ENCODE measurements at regions not wholly inside any gene's neighbourhood (a gene's known extent, or its start where the extent isn't known, plus 50 kb on each side); places are given as distances from the start of the nearest gene placed in this dataset.

DNA sequence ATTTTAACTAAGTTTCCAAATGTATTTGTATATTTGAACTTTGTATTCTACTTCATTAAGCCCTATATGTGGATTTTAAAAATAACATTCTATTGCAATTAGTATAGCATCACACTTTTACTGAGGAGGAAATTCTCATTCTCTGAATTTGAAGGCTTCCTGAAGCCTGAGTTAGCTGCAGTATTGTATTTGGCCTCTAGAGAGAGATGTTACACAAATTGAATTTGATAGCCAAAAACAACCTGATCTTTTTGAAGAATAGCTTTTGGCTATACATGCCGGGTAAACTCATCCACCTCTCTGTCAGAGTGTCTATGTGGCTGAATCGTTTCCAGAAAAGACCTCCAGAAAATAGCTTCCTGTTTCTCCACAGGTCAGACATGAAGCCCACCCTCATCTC lies 316.5 kb upstream of the OR4E1 start:
- intact Hi-C loops (cut with DNase I, micrococcal nuclease) = loop anchor here (5.0 to 10.0 kb wide), 3 partner anchors 73 to 565 kb away; no protein-coding TSS in a partner anchor
- CTCF ChIA-PET = interaction anchor here (0.6 to 5.4 kb wide), 22 partner anchors 8 to 900 kb away, joined by 3 to 70 read pairs (median 4); no protein-coding TSS in a partner anchor
- ATAC-seq = peak; percentile 37
- Mint-ChIP-seq H3K36me3 (ENCODE audit: low read depth) (no peaks in the 10 kb centered on the region), H3K27me3 (peaks cover 2% of the 10 kb centered on the region), H3K4me1 (peaks cover 33% of the 10 kb centered on the region), H3K4me3 (peak overlapping the region; percentile 63), H3K27ac (peak overlapping the region; percentile 65), H3K9me3 (ENCODE audit: low read depth) (no peaks in the 10 kb centered on the region)
- POLR2A ChIA-PET = no interaction called here
- no peak for DNase-seq

DNA sequence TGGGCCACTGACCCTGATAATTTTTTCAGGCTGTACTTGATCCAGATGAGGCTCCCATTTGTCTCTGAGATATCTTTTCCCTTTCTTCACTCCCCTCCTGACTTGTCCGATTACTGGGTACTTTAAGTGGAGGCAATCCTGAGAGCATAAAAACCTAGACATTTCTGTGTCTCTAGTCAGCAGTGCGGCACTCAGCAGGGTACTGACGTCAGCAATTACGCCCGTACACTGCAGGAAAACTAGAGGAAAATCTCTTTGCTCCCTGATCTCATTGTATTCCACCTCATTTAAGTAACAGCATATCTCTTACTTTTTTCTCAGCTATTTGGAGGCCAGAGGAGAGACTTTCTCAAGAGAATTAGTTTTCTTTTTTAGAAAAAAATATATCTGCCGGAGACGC lies 315.5 kb upstream of the OR4E1 start:
- Mint-ChIP-seq H3K27me3 (peaks cover 2% of the 10 kb centered on the region), H3K9me3 (ENCODE audit: low read depth) (no peaks in the 10 kb centered on the region), H3K4me1 (peaks cover 29% of the 10 kb centered on the region), H3K27ac (peak overlapping the region; percentile 82), H3K36me3 (ENCODE audit: low read depth) (no peaks in the 10 kb centered on the region), H3K4me3 (peak overlapping the region; percentile 57)
- CTCF ChIA-PET = interaction anchor here (1.2 to 5.4 kb wide), 11 partner anchors 8 to 578 kb away, joined by 4 to 70 read pairs (median 8); no protein-coding TSS in a partner anchor
- DNase-seq = no peak
- ATAC-seq = no peak
- intact Hi-C loops (cut with DNase I, micrococcal nuclease) = loop anchor here in 1 of 2 experiments (10.0 kb wide), 1 partner anchor 666 kb away; no protein-coding TSS in a partner anchor
- POLR2A ChIA-PET = interaction anchor here (1.3 kb wide), 1 partner anchor 11 kb away, joined by 3 read pairs; no protein-coding TSS in a partner anchor

- Mint-ChIP-seq H3K27me3 (peaks cover 2% of the 10 kb centered on the region), H3K9me3 (ENCODE audit: low read depth) (no peaks in the 10 kb centered on the region), H3K4me1 (peaks cover 28% of the 10 kb centered on the region), H3K27ac (peak overlapping the region; percentile 86), H3K36me3 (ENCODE audit: low read depth) (no peaks in the 10 kb centered on the region), H3K4me3 (peak overlapping the region; percentile 57)
- intact Hi-C loops (cut with DNase I, micrococcal nuclease) = loop anchor here in 1 of 2 experiments (1.0 to 10.0 kb wide), 2 partner anchors 568 to 666 kb away; no protein-coding TSS in a partner anchor
- peak; percentile 58 for ATAC-seq
- CTCF ChIA-PET = interaction anchor here (0.6 to 5.4 kb wide), 20 partner anchors 9 to 663 kb away, joined by 3 to 70 read pairs (median 5); no protein-coding TSS in a partner anchor
- POLR2A ChIA-PET = interaction anchor here (0.6 to 1.3 kb wide), 3 partner anchors 10 to 570 kb away, joined by 3 to 4 read pairs (median 3); no protein-coding TSS in a partner anchor
- no peak for DNase-seq
These were observed 314.8 kb upstream of the OR4E1 start for GRCh38 chr14:21988413-21988812.

GRCh38 chr14:21987937-21988336 lies 314.3 kb upstream of the OR4E1 start:
- POLR2A ChIA-PET = interaction anchor here (0.6 to 1.3 kb wide), 4 partner anchors 9 to 570 kb away, joined by 3 to 5 read pairs (median 4); no protein-coding TSS in a partner anchor
- peak; percentile 72 for ATAC-seq
- Mint-ChIP-seq H3K27me3 (peaks cover 2% of the 10 kb centered on the region), H3K27ac (peak overlapping the region; percentile 86), H3K4me1 (peaks cover 28% of the 10 kb centered on the region), H3K9me3 (ENCODE audit: low read depth) (no peaks in the 10 kb centered on the region), H3K36me3 (ENCODE audit: low read depth) (no peaks in the 10 kb centered on the region), H3K4me3 (peak overlapping the region; percentile 57)
- CTCF ChIA-PET = interaction anchor here (0.6 to 5.4 kb wide), 19 partner anchors 9 to 663 kb away, joined by 3 to 70 read pairs (median 5); no protein-coding TSS in a partner anchor
- intact Hi-C loops (cut with DNase I, micrococcal nuclease) = loop anchor here in 1 of 2 experiments (1.0 to 10.0 kb wide), 2 partner anchors 568 to 667 kb away; no protein-coding TSS in a partner anchor
- peak; percentile 25 for DNase-seq

DNA sequence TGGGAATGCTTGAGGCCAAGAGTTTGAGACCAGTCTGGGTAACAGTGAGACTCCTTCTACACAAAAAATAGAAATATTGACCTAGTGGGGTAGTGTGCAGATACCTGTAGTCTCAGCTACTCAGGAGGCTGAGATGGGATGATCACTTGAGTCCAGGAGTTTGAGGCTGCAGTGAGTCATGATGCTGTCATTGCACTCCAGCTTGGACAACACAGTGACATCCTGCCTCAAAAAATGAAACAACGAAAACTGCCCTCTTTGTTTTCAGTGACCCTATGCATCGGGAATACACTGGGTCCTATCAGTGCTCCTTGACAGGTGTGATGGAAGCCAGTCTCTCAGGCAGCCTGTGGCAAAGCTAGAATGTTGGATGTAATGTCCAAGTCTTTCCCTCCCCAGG lies 311.5 kb upstream of the OR4E1 start:
- Mint-ChIP-seq H3K9me3 (ENCODE audit: low read depth) (no peaks in the 10 kb centered on the region), H3K27me3 (peaks cover 2% of the 10 kb centered on the region), H3K4me1 (peaks cover 24% of the 10 kb centered on the region), H3K4me3 (no peak overlapping the region), H3K27ac (no peak overlapping the region), H3K36me3 (ENCODE audit: low read depth) (no peaks in the 10 kb centered on the region)
- DNase-seq (no peak), ATAC-seq (no peak)
- ChIA-PET POLR2A (no interaction called here), CTCF (no interaction called here)
- intact Hi-C loops (cut with DNase I, micrococcal nuclease) = loop anchor here in 1 of 2 experiments (10.0 kb wide), 1 partner anchor 670 kb away; no protein-coding TSS in a partner anchor

- intact Hi-C loops (cut with DNase I, micrococcal nuclease) = loop anchor here (1.0 to 5.0 kb wide), 3 partner anchors 24 to 62 kb away; no protein-coding TSS in a partner anchor
- no peaks in the 10 kb centered on the region for H3K36me3 Mint-ChIP-seq (ENCODE audit: low read depth)
- peak overlapping the region; percentile 78 for H3K27ac Mint-ChIP-seq
- H3K4me3 Mint-ChIP-seq = peak overlapping the region; percentile 70
- ATAC-seq (peak; percentile 43), DNase-seq (no peak)
- H3K27me3 Mint-ChIP-seq = no peaks in the 10 kb centered on the region
- H3K9me3 Mint-ChIP-seq (ENCODE audit: low read depth) = no peaks in the 10 kb centered on the region
- ChIA-PET POLR2A (interaction anchor here (1.0 to 1.1 kb wide), 2 partner anchors 10 to 553 kb away, joined by 3 read pairs; no protein-coding TSS in a partner anchor), CTCF (interaction anchor here (0.6 to 5.6 kb wide), 40 partner anchors 8 to 610 kb away, joined by 3 to 70 read pairs (median 6); partner anchors contain the start of gene DAD1)
- peaks cover 15% of the 10 kb centered on the region for H3K4me1 Mint-ChIP-seq
These were observed 305.3 kb upstream of the OR4E1 start for GRCh38 chr14:21978999-21979314.

GRCh38 chr14:21978184-21978998 lies 304.8 kb upstream of the OR4E1 start:
- H3K9me3 Mint-ChIP-seq (ENCODE audit: low read depth) = no peaks in the 10 kb centered on the region
- DNase-seq (peak; percentile 78), ATAC-seq (peak; percentile 79)
- H3K36me3 Mint-ChIP-seq (ENCODE audit: low read depth) = no peaks in the 10 kb centered on the region
- peaks cover 15% of the 10 kb centered on the region for H3K4me1 Mint-ChIP-seq
- intact Hi-C loops (cut with DNase I, micrococcal nuclease) = loop anchor here (1.0 to 5.0 kb wide), 3 partner anchors 24 to 61 kb away; no protein-coding TSS in a partner anchor
- H3K27me3 Mint-ChIP-seq = no peaks in the 10 kb centered on the region
- POLR2A ChIA-PET = interaction anchor here (0.7 to 1.1 kb wide), 3 partner anchors 10 to 571 kb away, joined by 3 read pairs; no protein-coding TSS in a partner anchor
- H3K27ac Mint-ChIP-seq = peak overlapping the region; percentile 78
- peak overlapping the region; percentile 70 for H3K4me3 Mint-ChIP-seq
- CTCF ChIA-PET = interaction anchor here (0.6 to 5.6 kb wide), 55 partner anchors 7 to 1184 kb away, joined by 3 to 70 read pairs (median 5); partner anchors contain the start of gene DAD1

DNA sequence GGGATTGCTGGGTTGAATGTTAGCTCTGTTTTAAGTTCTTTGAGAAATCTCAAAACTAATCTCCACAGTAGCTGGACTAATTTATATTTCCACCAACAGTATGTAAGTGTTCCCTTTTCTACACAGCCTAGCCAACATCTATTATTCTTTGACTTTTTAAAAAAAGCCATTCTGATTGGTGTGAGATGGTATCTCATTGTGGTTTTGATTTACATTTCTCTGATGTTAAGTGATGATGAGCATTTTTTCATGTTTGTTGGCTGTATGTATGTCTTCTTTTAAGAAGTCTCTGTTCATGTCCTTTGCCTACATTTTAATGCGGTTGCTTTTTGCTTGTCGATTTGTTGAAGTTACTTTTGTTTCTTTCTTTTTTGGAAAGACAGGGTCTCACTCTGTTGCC lies 301.1 kb upstream of the OR4E1 start:
- CTCF ChIA-PET = interaction anchor here (0.6 to 5.6 kb wide), 5 partner anchors 11 to 1094 kb away, joined by 3 to 52 read pairs (median 4); no protein-coding TSS in a partner anchor
- no peak overlapping the region for H3K4me3 Mint-ChIP-seq
- ATAC-seq (no peak), DNase-seq (no peak)
- H3K9me3 Mint-ChIP-seq (ENCODE audit: low read depth) = no peaks in the 10 kb centered on the region
- POLR2A ChIA-PET = no interaction called here
- intact Hi-C loops (cut with DNase I, micrococcal nuclease) = loop anchor here in 1 of 2 experiments (5.0 kb wide), 1 partner anchor 57 kb away; no protein-coding TSS in a partner anchor
- peaks cover 19% of the 10 kb centered on the region for H3K4me1 Mint-ChIP-seq
- H3K27me3 Mint-ChIP-seq = no peaks in the 10 kb centered on the region
- H3K27ac Mint-ChIP-seq = no peak overlapping the region
- no peaks in the 10 kb centered on the region for H3K36me3 Mint-ChIP-seq (ENCODE audit: low read depth)

DNA sequence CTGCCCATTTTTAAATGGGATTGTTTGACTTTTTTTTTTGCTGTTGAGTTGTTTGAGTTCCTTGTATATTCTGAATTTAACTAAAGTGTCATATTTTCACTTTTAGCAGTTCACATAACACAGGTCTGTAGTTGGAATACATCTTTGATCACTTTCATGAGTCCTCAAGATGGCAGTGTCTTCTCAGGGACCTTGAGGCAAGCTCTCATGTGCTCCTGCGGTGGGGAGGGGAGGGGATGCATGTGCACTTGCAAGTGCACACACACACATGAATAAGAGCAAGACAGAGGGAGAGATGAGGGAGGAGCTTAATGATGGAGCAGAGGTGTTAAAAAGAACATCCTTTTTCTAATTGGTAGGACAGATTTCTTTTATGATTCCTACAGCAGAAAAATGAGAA lies 291.4 kb upstream of the OR4E1 start:
- peak overlapping the region; percentile 87 for H3K27ac Mint-ChIP-seq
- CTCF ChIA-PET = interaction anchor here (0.7 to 4.0 kb wide), 5 partner anchors 14 to 605 kb away, joined by 3 to 24 read pairs (median 3); no protein-coding TSS in a partner anchor
- peaks cover 20% of the 10 kb centered on the region for H3K4me1 Mint-ChIP-seq
- DNase-seq (peak; percentile 75), ATAC-seq (peak; percentile 96)
- H3K4me3 Mint-ChIP-seq = peak overlapping the region; percentile 32
- intact Hi-C loops (cut with DNase I, micrococcal nuclease) = no loop called here
- H3K36me3 Mint-ChIP-seq (ENCODE audit: low read depth) = no peaks in the 10 kb centered on the region
- H3K9me3 Mint-ChIP-seq (ENCODE audit: low read depth) = no peaks in the 10 kb centered on the region
- no peaks in the 10 kb centered on the region for H3K27me3 Mint-ChIP-seq
- POLR2A ChIA-PET = interaction anchor here (0.5 to 0.9 kb wide), 2 partner anchors 35 to 573 kb away, joined by 3 to 4 read pairs; no protein-coding TSS in a partner anchor

- intact Hi-C loops (cut with DNase I, micrococcal nuclease) = no loop called here
- ChIA-PET CTCF (interaction anchor here (0.8 to 4.0 kb wide), 8 partner anchors 9 to 51 kb away, joined by 3 to 24 read pairs (median 4); no protein-coding TSS in a partner anchor), POLR2A (no interaction called here)
- H3K9me3 Mint-ChIP-seq (ENCODE audit: low read depth) = no peaks in the 10 kb centered on the region
- ATAC-seq (no peak), DNase-seq (no peak)
- no peaks in the 10 kb centered on the region for H3K36me3 Mint-ChIP-seq (ENCODE audit: low read depth)
- H3K4me1 Mint-ChIP-seq = peaks cover 16% of the 10 kb centered on the region
- peak overlapping the region; percentile 47 for H3K27ac Mint-ChIP-seq
- no peak overlapping the region for H3K4me3 Mint-ChIP-seq
- H3K27me3 Mint-ChIP-seq = no peaks in the 10 kb centered on the region
These were observed 290.6 kb upstream of the OR4E1 start for GRCh38 chr14:21964180-21964579.

DNA sequence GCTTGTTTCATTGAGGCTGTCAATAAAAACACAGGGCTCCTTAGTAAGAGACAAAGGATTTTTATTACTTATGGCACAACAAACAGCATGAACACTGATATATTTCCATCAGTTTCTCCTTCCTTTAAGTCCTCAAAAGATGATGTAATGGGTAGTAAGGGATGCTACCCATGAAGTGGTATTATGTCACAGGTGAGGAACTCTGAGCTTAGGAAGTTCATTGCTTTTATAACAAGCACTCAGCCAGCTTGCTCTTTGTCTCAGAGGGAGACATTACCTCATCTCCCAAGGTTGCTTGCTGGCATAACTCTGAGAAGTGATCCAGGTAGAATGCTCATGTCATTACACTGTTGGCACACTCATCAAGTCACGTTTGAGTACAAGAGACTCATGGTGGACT lies 287.0 kb upstream of the OR4E1 start:
- ChIA-PET POLR2A (no interaction called here), CTCF (interaction anchor here (0.6 to 1.2 kb wide), 2 partner anchors 17 to 42 kb away, joined by 3 read pairs; no protein-coding TSS in a partner anchor)
- intact Hi-C loops (cut with DNase I, micrococcal nuclease) = no loop called here
- H3K4me1 Mint-ChIP-seq = peaks cover 16% of the 10 kb centered on the region
- H3K4me3 Mint-ChIP-seq = no peak overlapping the region
- no peaks in the 10 kb centered on the region for H3K27me3 Mint-ChIP-seq
- DNase-seq = no peak
- H3K9me3 Mint-ChIP-seq (ENCODE audit: low read depth) = peaks cover 2% of the 10 kb centered on the region
- ATAC-seq = no peak
- H3K27ac Mint-ChIP-seq = no peak overlapping the region
- no peaks in the 10 kb centered on the region for H3K36me3 Mint-ChIP-seq (ENCODE audit: low read depth)

Measured in activated CD4-positive, alpha-beta T cell treated with anti-CD3 and anti-CD28 coated beads for 36 hours (primary cell).